Frontal cortex (tissue), 3 donors: ENCODE measurements at regions not wholly inside any gene's neighbourhood (a gene's known extent, or its start where the extent isn't known, plus 50 kb on each side); places are given as distances from the start of the nearest gene placed in this dataset.
A peak's percentile ranks its signal among the peaks of the same experiment; 100 is the strongest.

Experiments used
- DNase-seq, 2 donors: peaks; one replicate each; pipeline ENCODE4 v3.0.0; 2012; ENCODE audit warnings: low spot score in 2 of 2
- FAIRE-seq: peaks from 2 replicates; lab custom pipeline; 2012; peaks lifted over from hg19 to GRCh38; lab: Jason Lieb, UNC
- donor health status: control.
- donor health status: control.
- donor health status: control.

GRCh38 chr18:14905350-14905749 lies 157.4 kb downstream of the ANKRD30B start:
- no peak for FAIRE-seq
- no peak for DNase-seq

DNA sequence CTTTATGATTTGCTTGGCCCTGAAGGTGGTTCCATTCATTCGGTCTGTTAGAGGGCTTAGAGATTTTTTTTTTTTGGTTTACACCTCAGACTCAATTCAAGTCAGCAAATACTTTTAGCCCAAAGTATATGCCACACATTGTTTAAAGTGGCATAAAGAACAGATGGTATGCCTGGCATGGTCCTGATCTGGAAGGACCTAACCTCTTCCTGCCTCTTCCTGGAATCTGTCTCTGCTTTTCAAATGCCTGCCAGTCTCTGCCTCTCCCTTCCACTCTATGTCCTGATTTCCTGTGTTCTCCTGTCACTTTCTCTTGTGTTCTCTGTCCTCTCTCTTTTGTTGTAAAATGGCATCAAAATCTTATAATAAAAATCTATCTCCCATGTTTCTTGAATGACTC lies 158.0 kb downstream of the ANKRD30B start:
- peak; percentile 31 for FAIRE-seq

DNA sequence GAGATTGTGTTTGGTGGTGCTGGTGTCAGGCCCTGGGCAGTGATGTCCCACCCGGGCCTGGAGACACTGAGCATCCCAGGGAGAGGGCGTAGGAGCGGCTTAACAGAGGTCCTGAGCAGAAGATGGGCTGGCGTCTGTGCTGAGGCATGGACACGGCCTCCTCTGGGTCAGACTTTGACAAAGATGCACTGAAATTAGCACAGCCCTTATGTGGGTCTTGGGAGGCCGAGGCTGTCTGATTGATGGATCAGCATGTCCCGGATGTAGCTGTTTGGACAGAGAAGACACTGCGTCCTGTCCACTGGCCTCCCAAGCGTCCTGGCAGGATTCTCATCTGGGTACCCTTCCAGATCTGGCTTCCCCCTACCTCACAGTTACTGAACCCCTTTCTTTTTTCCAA lies 159.4 kb downstream of the ANKRD30B start:
- FAIRE-seq (no peak), DNase-seq (no peak)

More for the DNA sequence above, 158.0 kb downstream of the ANKRD30B start:
- DNase-seq, result no peak

DNA sequence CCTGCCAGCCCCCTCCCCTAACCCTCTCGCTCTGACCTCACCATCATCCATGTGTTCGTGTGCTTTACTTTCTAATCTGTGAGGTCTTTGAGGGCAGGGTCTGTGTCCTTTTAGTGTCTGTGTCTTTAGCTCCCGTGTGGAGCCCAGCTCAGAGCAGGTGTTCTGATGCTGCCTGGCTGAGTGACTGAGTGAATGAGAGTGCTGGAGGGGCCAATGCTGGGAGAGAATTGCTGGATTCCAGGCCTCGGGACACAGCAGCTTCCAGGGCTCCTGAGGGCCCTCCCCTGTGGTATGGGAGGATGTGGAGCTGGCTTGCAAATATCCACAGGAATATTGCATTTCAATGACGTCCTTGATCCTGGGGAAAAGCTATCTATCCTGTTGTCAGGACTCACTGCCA lies 160.6 kb downstream of the ANKRD30B start:
- no peak for FAIRE-seq
- DNase-seq, result no peak

- FAIRE-seq, result no peak
- no peak for DNase-seq
Measured at GRCh38 chr18:14912967-14913366, 165.0 kb downstream of the ANKRD30B start.

DNA sequence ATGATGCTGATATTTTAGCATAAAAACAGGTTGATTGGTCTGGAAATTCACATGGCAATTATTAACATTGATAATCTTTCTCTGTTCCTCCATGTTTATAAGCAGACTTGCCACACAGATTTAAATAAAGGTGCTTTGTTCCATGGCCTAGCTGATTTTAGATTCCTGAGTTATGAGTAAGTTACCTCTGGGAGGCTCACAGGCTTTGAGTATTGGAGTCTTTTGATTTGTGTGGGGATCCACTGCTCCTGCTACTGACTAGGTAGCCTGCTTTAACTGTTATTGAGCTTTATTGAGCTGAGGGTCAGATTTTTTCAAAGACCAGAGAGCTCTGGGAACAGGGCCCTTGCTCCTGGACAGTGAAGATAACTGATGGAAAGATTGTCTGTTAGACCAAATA lies 166.1 kb downstream of the ANKRD30B start:
- no peak for FAIRE-seq
- no peak for DNase-seq

DNA sequence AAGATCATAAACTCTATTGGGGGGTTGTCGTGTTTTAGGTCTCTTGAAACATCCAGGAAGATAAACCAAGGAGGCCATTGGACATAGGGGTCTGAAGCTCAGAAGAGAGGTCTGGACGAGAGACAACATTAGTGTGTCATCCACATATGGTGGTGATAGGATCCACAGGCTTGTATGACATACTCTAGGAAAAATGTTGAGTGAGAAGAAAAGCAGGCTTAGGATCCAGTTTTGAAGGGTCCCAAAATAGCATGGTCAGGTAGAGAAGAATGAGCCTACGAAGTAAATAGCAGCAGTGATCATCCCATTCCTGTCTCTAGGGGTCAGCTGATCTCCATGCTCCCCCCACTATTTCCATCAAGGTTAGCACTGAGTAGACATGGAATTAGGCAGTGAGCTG lies 166.8 kb downstream of the ANKRD30B start:
- DNase-seq (no peak), FAIRE-seq (no peak)

DNA sequence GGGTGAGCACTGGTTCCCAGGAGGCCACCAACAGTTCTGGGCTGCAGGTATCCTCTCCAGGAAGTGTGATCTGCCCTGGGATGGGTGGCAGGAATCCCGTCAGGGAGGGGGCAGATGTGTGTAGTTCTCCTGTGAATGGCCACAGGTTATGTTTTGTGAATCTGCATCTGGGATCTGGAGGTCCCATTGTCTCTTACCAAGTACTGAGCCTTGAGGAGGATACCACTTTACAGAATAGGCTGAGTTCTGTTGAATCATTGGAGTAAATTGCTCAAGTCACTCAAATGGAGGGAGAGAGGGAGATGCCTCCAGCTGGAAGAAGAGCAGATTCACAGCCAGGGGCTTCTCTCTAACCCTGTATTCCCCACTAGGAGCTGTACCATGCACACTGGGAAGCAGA lies 168.2 kb downstream of the ANKRD30B start:
- DNase-seq (no peak), FAIRE-seq (no peak)

GRCh38 chr18:14916851-14917250 lies 168.9 kb downstream of the ANKRD30B start:
- FAIRE-seq (no peak), DNase-seq (no peak)

DNA sequence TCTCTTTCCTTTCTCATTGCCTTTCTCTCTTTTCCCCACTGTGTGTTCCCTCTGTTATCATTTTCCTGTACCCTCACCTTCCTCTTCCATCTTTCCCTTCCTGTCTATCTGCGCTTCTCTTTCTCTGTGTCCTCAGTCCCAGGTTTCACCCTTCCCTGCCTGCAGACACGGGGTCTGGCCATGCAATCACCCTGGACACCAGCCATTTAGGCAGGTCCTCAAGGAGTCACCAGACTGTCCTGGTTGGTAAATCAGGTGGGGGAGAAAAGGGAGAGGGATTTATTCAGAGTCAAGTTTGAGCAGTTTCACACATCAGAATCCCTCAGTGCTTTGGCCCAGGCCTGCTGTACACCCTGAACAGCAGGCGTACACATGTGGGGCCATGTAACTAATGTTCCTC lies 169.3 kb downstream of the ANKRD30B start:
- DNase-seq (no peak), FAIRE-seq (no peak)

DNA sequence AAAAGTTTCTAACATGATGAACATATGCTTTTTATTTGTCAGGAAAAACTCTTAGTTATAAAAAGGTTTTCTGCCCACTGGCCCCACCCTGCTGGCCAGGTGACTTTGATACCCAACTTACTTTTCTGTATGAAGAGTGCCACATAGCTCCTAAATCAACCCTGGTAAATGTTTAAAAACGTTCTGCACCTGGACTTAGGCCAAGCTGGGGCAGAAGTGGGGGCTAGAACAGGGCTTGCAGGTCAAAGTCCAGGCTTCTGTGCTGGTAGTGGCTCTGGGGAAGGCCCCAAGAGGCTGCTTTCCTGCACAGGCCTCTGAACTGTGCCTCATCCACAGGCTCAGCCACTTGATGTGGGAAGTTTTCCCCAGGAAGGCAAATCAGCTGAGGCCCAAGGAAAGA lies 171.7 kb downstream of the ANKRD30B start:
- no peak for FAIRE-seq
- DNase-seq, result no peak

- DNase-seq, result no peak
- no peak for FAIRE-seq
Measured at GRCh38 chr18:14921031-14921430, 173.1 kb downstream of the ANKRD30B start.

DNA sequence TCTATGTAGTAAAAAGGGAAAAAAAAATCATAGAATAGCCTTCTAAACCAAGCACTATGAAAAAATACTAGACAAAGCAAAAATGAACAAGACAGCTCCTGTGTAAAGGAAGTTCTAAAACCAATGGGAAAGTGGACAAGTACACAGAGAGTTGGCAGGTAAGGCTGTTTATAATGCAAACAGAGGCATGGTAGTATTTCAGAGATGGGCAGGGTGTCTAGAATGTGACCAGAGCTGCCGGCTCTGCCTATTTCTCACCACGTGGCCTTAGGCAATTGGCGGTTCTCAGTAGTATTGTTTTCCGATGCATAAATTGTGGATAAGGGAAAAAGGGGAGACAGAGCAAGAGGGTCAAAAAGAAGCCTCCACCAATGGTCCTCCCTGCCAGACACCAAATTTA lies 173.6 kb downstream of the ANKRD30B start:
- DNase-seq, result no peak
- no peak for FAIRE-seq

DNA sequence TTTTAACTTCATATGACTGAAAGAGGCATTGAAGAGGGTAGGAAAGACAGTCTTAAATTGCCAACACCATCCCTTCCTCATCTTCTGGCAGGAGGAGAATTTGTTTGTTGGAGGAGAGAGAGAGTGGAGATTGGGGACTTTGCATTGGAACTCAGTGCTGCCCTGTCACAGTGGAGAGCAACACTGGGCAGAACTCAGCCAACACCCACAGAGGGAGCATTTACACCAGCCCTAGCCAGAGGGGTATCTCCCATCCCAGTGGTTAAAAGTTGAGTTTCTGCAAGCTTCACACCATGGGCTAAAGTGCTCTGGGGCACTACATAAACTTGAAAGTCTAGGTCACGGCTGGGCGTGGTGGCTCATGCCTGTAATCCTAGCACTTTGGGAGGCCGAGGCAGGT lies 174.1 kb downstream of the ANKRD30B start:
- FAIRE-seq, result no peak
- DNase-seq, result no peak

- DNase-seq (no peak), FAIRE-seq (no peak)
Measured at GRCh38 chr18:14922965-14923565, 175.1 kb downstream of the ANKRD30B start.

DNA sequence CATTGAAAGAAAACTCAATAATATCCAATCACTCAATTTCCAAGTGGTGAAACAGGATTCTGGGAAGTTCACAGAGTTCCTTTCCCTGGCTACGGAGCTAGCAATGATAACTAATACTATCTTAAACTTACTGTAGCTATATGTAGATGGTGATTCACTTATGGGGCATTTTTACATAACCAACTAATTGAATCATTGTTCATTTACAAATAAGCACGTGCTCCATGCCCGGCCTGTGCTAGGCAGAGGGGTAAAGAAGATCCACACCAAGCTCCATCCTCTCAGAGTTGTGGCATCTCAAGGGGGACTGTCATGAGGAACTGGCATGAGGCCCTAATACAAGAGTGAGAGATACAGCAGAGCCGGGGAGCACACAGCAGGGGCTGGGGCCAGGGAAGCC lies 176.3 kb downstream of the ANKRD30B start:
- DNase-seq (no peak), FAIRE-seq (no peak)

DNA sequence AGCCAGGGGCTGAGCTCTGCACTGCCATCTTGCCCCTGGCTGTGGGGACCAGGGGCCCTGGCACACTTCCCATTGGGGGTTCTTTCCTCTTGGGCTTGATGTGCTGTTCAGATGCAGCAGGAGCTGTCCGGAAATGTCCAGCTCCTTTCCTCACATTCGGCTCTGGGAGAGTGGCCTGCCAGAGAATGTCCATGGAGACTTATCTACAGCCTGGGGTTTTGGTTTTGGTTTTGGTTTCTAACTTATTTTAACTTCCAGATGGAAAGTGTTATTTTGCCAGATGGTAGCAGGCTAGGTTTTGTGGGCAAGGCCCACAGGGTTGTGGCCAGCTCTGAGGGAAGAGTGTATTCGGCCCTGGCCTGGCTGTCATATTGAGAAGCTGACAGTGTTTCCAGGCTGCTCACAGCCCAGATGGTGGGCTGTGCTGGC lies 177.3 kb downstream of the ANKRD30B start:
- DNase-seq (no peak), FAIRE-seq (no peak)

- DNase-seq (no peak), FAIRE-seq (no peak)
Measured at GRCh38 chr18:14927701-14928100, 179.7 kb downstream of the ANKRD30B start.

DNA sequence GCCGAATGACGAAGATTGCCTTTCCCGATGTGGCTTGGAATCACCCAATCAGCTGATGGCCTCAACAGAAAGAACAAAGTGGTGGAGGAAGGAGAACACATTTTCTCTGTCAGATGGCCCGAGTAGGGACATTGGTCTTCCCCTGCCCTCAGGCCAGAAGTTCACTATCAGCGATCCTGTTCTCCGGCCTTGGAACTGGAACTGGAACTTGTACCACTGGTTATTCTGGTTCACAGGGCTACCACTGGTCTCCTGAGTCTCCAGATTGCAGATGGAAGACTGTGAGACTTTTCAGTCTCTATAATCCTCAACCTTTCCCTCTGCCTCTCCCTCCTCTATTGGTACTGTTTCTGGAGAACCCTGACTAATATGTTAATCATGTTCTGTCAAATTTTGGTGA lies 180.4 kb downstream of the ANKRD30B start:
- FAIRE-seq, result no peak
- no peak for DNase-seq

DNA sequence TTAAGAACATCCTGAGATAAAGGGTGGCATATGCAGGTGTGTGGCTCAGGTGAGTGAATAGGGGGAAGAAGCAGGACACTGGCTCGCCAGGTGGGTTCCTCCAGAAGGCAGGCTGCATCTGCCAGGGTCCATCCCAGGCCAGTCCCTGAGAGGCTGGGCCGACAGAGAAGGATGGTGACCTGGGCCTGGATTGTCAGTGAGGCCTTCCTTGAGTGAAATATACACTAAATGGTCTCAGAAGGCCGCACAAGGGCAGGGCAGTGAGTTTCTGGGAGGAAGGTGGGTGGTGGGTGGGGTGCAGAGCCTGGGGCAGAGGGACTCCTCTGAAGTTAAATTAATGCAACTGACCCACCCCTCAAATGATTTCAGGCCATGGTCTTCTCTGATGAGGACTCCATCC lies 182.1 kb downstream of the ANKRD30B start:
- FAIRE-seq, result no peak

GRCh38 chr18:14930576-14930975 lies 182.6 kb downstream of the ANKRD30B start:
- FAIRE-seq, result no peak
- DNase-seq, result no peak

More for the DNA sequence above, 182.1 kb downstream of the ANKRD30B start:
- DNase-seq, result no peak

DNA sequence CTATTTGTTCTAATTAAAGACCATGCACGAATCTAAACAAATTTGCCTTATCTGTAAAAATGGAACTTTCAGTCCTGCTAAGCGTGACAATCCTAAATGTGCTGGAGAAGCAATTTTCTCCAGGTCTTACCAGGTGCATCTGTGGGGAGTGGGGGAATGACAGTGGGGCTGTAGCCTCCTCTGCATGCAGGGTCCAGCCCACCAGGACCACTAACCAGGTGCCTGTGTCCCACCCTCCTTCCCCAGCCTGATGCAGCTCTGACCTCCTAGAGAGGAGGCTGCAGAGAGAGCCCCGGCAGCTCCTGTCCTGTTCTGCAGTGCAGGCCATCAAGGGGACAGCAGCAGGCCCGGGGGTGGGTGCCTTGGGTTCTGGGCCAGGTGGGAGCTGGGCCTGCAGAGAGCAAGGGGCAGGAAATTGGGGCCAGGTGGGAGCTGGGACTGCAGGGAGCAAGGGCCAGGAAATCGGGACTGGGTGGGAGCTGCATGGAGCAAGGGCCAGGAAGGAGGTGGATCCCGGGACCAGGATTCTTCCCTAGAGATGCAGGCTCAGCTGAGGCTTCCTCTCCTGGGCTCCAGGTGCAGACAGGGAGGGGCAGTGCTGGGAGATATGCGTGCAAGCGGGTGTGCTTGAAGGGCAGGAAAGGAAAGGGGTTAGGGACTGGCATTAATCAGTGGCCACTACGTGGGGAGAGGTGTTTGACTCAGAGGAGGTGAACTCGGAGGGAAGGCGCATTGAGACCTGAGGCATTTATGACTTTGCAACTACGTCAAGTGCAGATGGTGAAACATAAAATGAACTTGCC lies 185.3 kb downstream of the ANKRD30B start:
- DNase-seq, result no peak
- no peak for FAIRE-seq
